ENCODE measurements at regions not wholly inside any gene's neighbourhood (a gene's known extent, or its start where the extent isn't known, plus 50 kb on each side); places are given as distances from the start of the nearest gene placed in this dataset.
A peak's percentile ranks its signal among the peaks of the same experiment; 100 is the strongest.

DNA sequence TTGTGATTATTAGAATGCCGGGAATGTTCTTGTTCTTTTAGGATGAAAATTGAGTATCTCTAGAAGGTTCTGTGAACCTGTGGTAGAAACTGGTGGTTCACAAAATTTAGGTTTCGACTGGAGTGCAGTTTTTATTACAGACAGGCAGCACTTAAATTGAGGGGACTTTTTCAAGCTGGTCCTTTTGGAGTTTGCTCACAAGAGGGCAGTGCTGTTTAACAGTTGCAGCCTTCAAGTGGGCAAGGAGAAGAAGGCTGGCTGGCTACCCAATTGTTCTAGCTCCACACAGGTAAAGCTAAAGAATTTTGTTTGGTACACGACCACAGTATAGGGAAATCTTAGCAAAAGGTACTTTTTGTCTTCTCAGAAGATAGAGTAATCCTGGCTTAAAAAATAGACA, 233.6 kb downstream of the SNX13 start:
- DNase-seq (ENCODE audit: unreplicated experiment) = peak; percentile 83
- H3K9me3 Mint-ChIP-seq (ENCODE audit: unreplicated experiment) = peaks cover 3% of the 10 kb centered on the region
- no peaks in the 10 kb centered on the region for H3K36me3 Mint-ChIP-seq (ENCODE audit: insufficient read depth, unreplicated experiment)
- CTCF ChIA-PET = interaction anchor here (0.6 to 2.7 kb wide), 27 partner anchors 8 to 964 kb away, joined by 3 to 10 read pairs (median 3); no protein-coding TSS in a partner anchor
- peak overlapping the region; percentile 55 for H3K27ac Mint-ChIP-seq (ENCODE audit: low read depth, unreplicated experiment)
- no peak overlapping the region for H3K4me3 Mint-ChIP-seq (ENCODE audit: unreplicated experiment)
- no TSS peak for BruUV-seq (replicated peaks)
- no peaks in the 10 kb centered on the region for H3K27me3 Mint-ChIP-seq (ENCODE audit: insufficient read depth, unreplicated experiment)
- POLR2A ChIA-PET = interaction anchor here (0.5 to 2.1 kb wide), 7 partner anchors 17 to 646 kb away, joined by 3 to 8 read pairs (median 4); no protein-coding TSS in a partner anchor
- TF ChIP-seq CTCF (IDR thresholded peaks at IDR 0.05; ENCODE audit: unreplicated experiment) = peak; percentile 67
- peaks cover 7% of the 10 kb centered on the region for H3K4me1 Mint-ChIP-seq (ENCODE audit: insufficient read depth, unreplicated experiment)
- intact Hi-C loops (cut with micrococcal nuclease) = loop anchor here (1.0 to 10.0 kb wide), 7 partner anchors 26 to 868 kb away; partner anchors contain the start of gene SNX13

DNA sequence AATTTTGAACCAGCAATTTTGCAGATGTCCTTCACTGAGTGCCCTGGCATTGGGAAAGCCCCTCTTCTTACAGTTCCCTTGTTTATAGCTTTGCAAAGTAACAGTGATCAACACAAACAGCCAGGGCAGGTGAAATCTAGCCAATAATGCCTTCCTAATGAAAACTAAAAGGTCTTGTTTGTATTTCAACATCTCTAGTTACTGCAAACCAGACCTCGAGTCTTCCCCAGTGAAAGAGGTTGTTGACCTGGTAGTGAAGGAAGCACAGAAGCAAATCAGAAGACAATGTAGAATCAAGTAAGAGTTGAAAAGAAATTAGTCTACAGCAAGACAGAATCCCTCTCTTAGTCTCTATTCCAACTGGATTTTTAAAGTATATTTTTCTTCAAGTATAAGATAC, 231.2 kb downstream of the SNX13 start:
- no peaks in the 10 kb centered on the region for H3K27me3 Mint-ChIP-seq (ENCODE audit: insufficient read depth, unreplicated experiment)
- no TSS peak for BruUV-seq (replicated peaks)
- no peak for TF ChIP-seq CTCF (IDR thresholded peaks at IDR 0.05; ENCODE audit: unreplicated experiment)
- H3K4me3 Mint-ChIP-seq (ENCODE audit: unreplicated experiment) = no peak overlapping the region
- no peak for DNase-seq (ENCODE audit: unreplicated experiment)
- no peaks in the 10 kb centered on the region for H3K36me3 Mint-ChIP-seq (ENCODE audit: insufficient read depth, unreplicated experiment)
- intact Hi-C loops (cut with micrococcal nuclease) = loop anchor here (10.0 kb wide), 2 partner anchors 236 to 866 kb away; partner anchors contain the start of gene SNX13
- ChIA-PET POLR2A (interaction anchor here (0.7 kb wide), 1 partner anchor 135 kb away, joined by 3 read pairs; no protein-coding TSS in a partner anchor), CTCF (interaction anchor here (0.5 to 2.2 kb wide), 7 partner anchors 8 to 926 kb away, joined by 3 to 6 read pairs (median 4); no protein-coding TSS in a partner anchor)
- no peak overlapping the region for H3K27ac Mint-ChIP-seq (ENCODE audit: low read depth, unreplicated experiment)
- H3K9me3 Mint-ChIP-seq (ENCODE audit: unreplicated experiment) = no peaks in the 10 kb centered on the region
- peaks cover 7% of the 10 kb centered on the region for H3K4me1 Mint-ChIP-seq (ENCODE audit: insufficient read depth, unreplicated experiment)

DNA sequence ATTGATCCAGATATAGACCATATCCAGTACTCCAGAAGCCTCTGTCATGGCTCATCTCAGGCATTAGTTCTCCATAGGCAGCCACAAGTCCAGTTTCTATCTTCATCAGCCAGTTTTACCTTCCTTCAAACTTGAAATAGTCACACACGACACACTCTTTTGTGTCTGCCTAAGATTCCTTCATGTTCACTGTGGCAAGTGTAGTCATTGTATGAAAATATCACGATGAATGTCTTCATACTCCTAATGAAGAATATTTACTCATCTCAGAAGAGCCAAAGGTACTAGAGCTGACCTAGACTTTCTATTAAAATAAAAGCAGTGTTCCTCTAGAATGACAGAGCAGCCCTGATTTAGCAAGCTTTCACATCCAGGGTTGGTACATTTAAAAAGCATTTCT, 230.7 kb downstream of the SNX13 start:
- intact Hi-C loops (cut with micrococcal nuclease) = loop anchor here (10.0 kb wide), 2 partner anchors 235 to 865 kb away; partner anchors contain the start of gene SNX13
- POLR2A ChIA-PET = no interaction called here

DNA sequence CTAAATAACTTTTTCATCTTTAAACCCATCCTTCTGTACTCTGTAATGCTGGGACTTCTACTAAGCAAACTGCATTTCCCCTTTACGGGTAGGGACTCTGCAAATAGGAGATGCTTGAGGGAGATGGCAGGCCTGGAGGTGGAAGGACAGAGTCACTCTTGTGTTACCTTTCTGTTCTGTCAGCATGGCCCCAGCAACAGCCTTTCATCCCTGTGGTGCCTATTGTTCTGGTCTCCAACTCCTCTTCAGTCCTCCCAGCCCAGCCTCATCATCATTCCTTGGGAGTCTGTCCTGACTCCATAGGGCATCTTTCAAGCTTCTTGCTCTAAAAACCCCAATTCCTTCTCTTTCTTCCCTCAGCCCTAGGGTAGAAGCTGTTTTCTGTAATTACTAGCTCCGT, 230.0 kb downstream of the SNX13 start:
- no peak for DNase-seq (ENCODE audit: unreplicated experiment)
- no peak overlapping the region for H3K27ac Mint-ChIP-seq (ENCODE audit: low read depth, unreplicated experiment)
- intact Hi-C loops (cut with micrococcal nuclease) = no loop called here
- H3K9me3 Mint-ChIP-seq (ENCODE audit: unreplicated experiment) = no peaks in the 10 kb centered on the region
- H3K4me1 Mint-ChIP-seq (ENCODE audit: insufficient read depth, unreplicated experiment) = peaks cover 7% of the 10 kb centered on the region
- TF ChIP-seq CTCF (IDR thresholded peaks at IDR 0.05; ENCODE audit: unreplicated experiment) = no peak
- no peaks in the 10 kb centered on the region for H3K36me3 Mint-ChIP-seq (ENCODE audit: insufficient read depth, unreplicated experiment)
- BruUV-seq (replicated peaks) = no TSS peak
- CTCF ChIA-PET = interaction anchor here (0.9 to 2.2 kb wide), 5 partner anchors 9 to 612 kb away, joined by 3 to 7 read pairs (median 4); no protein-coding TSS in a partner anchor
- no peaks in the 10 kb centered on the region for H3K27me3 Mint-ChIP-seq (ENCODE audit: insufficient read depth, unreplicated experiment)
- H3K4me3 Mint-ChIP-seq (ENCODE audit: unreplicated experiment) = no peak overlapping the region
- POLR2A ChIA-PET = interaction anchor here (1.0 kb wide), 1 partner anchor 642 kb away, joined by 3 read pairs; no protein-coding TSS in a partner anchor

More for the DNA sequence above, 230.7 kb downstream of the SNX13 start:
- H3K27ac Mint-ChIP-seq (ENCODE audit: low read depth, unreplicated experiment) = no peak overlapping the region
- H3K27me3 Mint-ChIP-seq (ENCODE audit: insufficient read depth, unreplicated experiment) = no peaks in the 10 kb centered on the region
- H3K4me1 Mint-ChIP-seq (ENCODE audit: insufficient read depth, unreplicated experiment) = peaks cover 7% of the 10 kb centered on the region
- DNase-seq (ENCODE audit: unreplicated experiment) = no peak
- no peak for TF ChIP-seq CTCF (IDR thresholded peaks at IDR 0.05; ENCODE audit: unreplicated experiment)
- no peak overlapping the region for H3K4me3 Mint-ChIP-seq (ENCODE audit: unreplicated experiment)
- no peaks in the 10 kb centered on the region for H3K9me3 Mint-ChIP-seq (ENCODE audit: unreplicated experiment)
- no peaks in the 10 kb centered on the region for H3K36me3 Mint-ChIP-seq (ENCODE audit: insufficient read depth, unreplicated experiment)
- BruUV-seq (replicated peaks) = no TSS peak
- CTCF ChIA-PET = interaction anchor here (0.5 to 2.2 kb wide), 4 partner anchors 61 to 642 kb away, joined by 3 to 4 read pairs (median 4); no protein-coding TSS in a partner anchor
